ENCODE measurements at regions not wholly inside any gene's neighbourhood (a gene's known extent, or its start where the extent isn't known, plus 50 kb on each side); places are given as distances from the start of the nearest gene placed in this dataset.

- no peak overlapping the region for H3K4me3 ChIP-seq (ENCODE audit: low read depth, low read length)
- DNase-seq (ENCODE audit: extremely low spot score) = no peak
- no peaks in the 10 kb centered on the region for H3K36me3 ChIP-seq (ENCODE audit: insufficient read depth)
- H3K4me1 ChIP-seq (ENCODE audit: insufficient read depth) = no peaks in the 10 kb centered on the region
- H3K27ac ChIP-seq (ENCODE audit: low read depth) = no peak overlapping the region
- 92% methylated on average over 4 of the region's 4 CpGs for WGBS
Measured at GRCh38 chr3:174417573-174417972, 441.6 kb upstream of the NAALADL2 start.

- Histone ChIP-seq H3K36me3 (ENCODE audit: insufficient read depth) (no peaks in the 10 kb centered on the region), H3K27ac (ENCODE audit: low read depth) (no peak overlapping the region), H3K4me1 (ENCODE audit: insufficient read depth) (no peaks in the 10 kb centered on the region), H3K4me3 (ENCODE audit: low read depth, low read length) (no peak overlapping the region)
- no peak for DNase-seq (ENCODE audit: extremely low spot score)
- WGBS = 90% methylated on average over 1 of the region's 1 CpG
Measured at GRCh38 chr3:174419216-174419615, 439.9 kb upstream of the NAALADL2 start.

GRCh38 chr3:174423936-174424335, 435.2 kb upstream of the NAALADL2 start:
- Histone ChIP-seq H3K36me3 (ENCODE audit: insufficient read depth) (no peaks in the 10 kb centered on the region), H3K4me1 (ENCODE audit: insufficient read depth) (no peaks in the 10 kb centered on the region), H3K4me3 (ENCODE audit: low read depth, low read length) (no peak overlapping the region), H3K27ac (ENCODE audit: low read depth) (no peak overlapping the region)
- DNase-seq (ENCODE audit: extremely low spot score) = no peak
- WGBS = 85% methylated on average over 2 of the region's 2 CpGs

- no peaks in the 10 kb centered on the region for H3K4me1 ChIP-seq (ENCODE audit: insufficient read depth)
- H3K27ac ChIP-seq (ENCODE audit: low read depth) = no peak overlapping the region
- H3K36me3 ChIP-seq (ENCODE audit: insufficient read depth) = no peaks in the 10 kb centered on the region
- no peak for DNase-seq (ENCODE audit: extremely low spot score)
- H3K4me3 ChIP-seq (ENCODE audit: low read depth, low read length) = no peak overlapping the region
- 98% methylated on average over 1 of the region's 1 CpG for WGBS
Measured at GRCh38 chr3:174424656-174425055, 434.5 kb upstream of the NAALADL2 start.

- H3K36me3 ChIP-seq (ENCODE audit: insufficient read depth) = no peaks in the 10 kb centered on the region
- WGBS = 90% methylated on average over 3 of the region's 3 CpGs
- no peak for DNase-seq (ENCODE audit: extremely low spot score)
- H3K4me3 ChIP-seq (ENCODE audit: low read depth, low read length) = no peak overlapping the region
- H3K4me1 ChIP-seq (ENCODE audit: insufficient read depth) = no peaks in the 10 kb centered on the region
- H3K27ac ChIP-seq (ENCODE audit: low read depth) = no peak overlapping the region
Measured at GRCh38 chr3:174425422-174425821, 433.7 kb upstream of the NAALADL2 start.

GRCh38 chr3:174430986-174431385, 428.1 kb upstream of the NAALADL2 start:
- Histone ChIP-seq H3K4me1 (ENCODE audit: insufficient read depth) (no peaks in the 10 kb centered on the region), H3K36me3 (ENCODE audit: insufficient read depth) (no peaks in the 10 kb centered on the region), H3K27ac (ENCODE audit: low read depth) (no peak overlapping the region), H3K4me3 (ENCODE audit: low read depth, low read length) (no peak overlapping the region)
- no peak for DNase-seq (ENCODE audit: extremely low spot score)
- WGBS = 66% methylated on average over 2 of the region's 2 CpGs

GRCh38 chr3:174431717-174432116, 427.4 kb upstream of the NAALADL2 start:
- no peaks in the 10 kb centered on the region for H3K36me3 ChIP-seq (ENCODE audit: insufficient read depth)
- H3K27ac ChIP-seq (ENCODE audit: low read depth) = no peak overlapping the region
- DNase-seq (ENCODE audit: extremely low spot score) = no peak
- H3K4me3 ChIP-seq (ENCODE audit: low read depth, low read length) = no peak overlapping the region
- no peaks in the 10 kb centered on the region for H3K4me1 ChIP-seq (ENCODE audit: insufficient read depth)
- WGBS = 80% methylated on average over 2 of the region's 2 CpGs

GRCh38 chr3:174436367-174436766, 422.8 kb upstream of the NAALADL2 start:
- no peaks in the 10 kb centered on the region for H3K36me3 ChIP-seq (ENCODE audit: insufficient read depth)
- DNase-seq (ENCODE audit: extremely low spot score) = peak; percentile 33
- no peak overlapping the region for H3K27ac ChIP-seq (ENCODE audit: low read depth)
- 6% methylated on average over 1 of the region's 1 CpG for WGBS
- no peak overlapping the region for H3K4me3 ChIP-seq (ENCODE audit: low read depth, low read length)
- no peaks in the 10 kb centered on the region for H3K4me1 ChIP-seq (ENCODE audit: insufficient read depth)

GRCh38 chr3:174438501-174439145, 420.5 kb upstream of the NAALADL2 start:
- WGBS = 45% methylated on average over 5 of the region's 5 CpGs
- DNase-seq (ENCODE audit: extremely low spot score) = no peak
- Histone ChIP-seq H3K27ac (ENCODE audit: low read depth) (peak overlapping the region; percentile 77), H3K4me3 (ENCODE audit: low read depth, low read length) (no peak overlapping the region), H3K36me3 (ENCODE audit: insufficient read depth) (no peaks in the 10 kb centered on the region), H3K4me1 (ENCODE audit: insufficient read depth) (no peaks in the 10 kb centered on the region)

GRCh38 chr3:174439331-174440252, 419.5 kb upstream of the NAALADL2 start:
- peak; percentile 73 for DNase-seq (ENCODE audit: extremely low spot score)
- WGBS = 15% methylated on average over 12 of the region's 12 CpGs
- no peaks in the 10 kb centered on the region for H3K4me1 ChIP-seq (ENCODE audit: insufficient read depth)
- peak overlapping the region; percentile 87 for H3K27ac ChIP-seq (ENCODE audit: low read depth)
- H3K4me3 ChIP-seq (ENCODE audit: low read depth, low read length) = peak overlapping the region; percentile 84
- no peaks in the 10 kb centered on the region for H3K36me3 ChIP-seq (ENCODE audit: insufficient read depth)

- DNase-seq (ENCODE audit: extremely low spot score) = no peak
- 2% methylated on average over 8 of the region's 8 CpGs for WGBS
- H3K27ac ChIP-seq (ENCODE audit: low read depth) = peak overlapping the region; percentile 87
- H3K36me3 ChIP-seq (ENCODE audit: insufficient read depth) = no peaks in the 10 kb centered on the region
- peak overlapping the region; percentile 84 for H3K4me3 ChIP-seq (ENCODE audit: low read depth, low read length)
- H3K4me1 ChIP-seq (ENCODE audit: insufficient read depth) = no peaks in the 10 kb centered on the region
Measured at GRCh38 chr3:174440253-174440701, 418.9 kb upstream of the NAALADL2 start.

GRCh38 chr3:174440741-174441587, 418.2 kb upstream of the NAALADL2 start:
- under 1% methylated on average over 107 of the region's 107 CpGs for WGBS
- Histone ChIP-seq H3K27ac (ENCODE audit: low read depth) (peak overlapping the region; percentile 96), H3K36me3 (ENCODE audit: insufficient read depth) (no peaks in the 10 kb centered on the region), H3K4me1 (ENCODE audit: insufficient read depth) (no peaks in the 10 kb centered on the region), H3K4me3 (ENCODE audit: low read depth, low read length) (peak overlapping the region; percentile 84)
- DNase-seq (ENCODE audit: extremely low spot score) = peak; percentile 77

GRCh38 chr3:174441588-174442301, 417.4 kb upstream of the NAALADL2 start:
- Histone ChIP-seq H3K4me3 (ENCODE audit: low read depth, low read length) (peak overlapping the region; percentile 84), H3K36me3 (ENCODE audit: insufficient read depth) (no peaks in the 10 kb centered on the region), H3K4me1 (ENCODE audit: insufficient read depth) (no peaks in the 10 kb centered on the region), H3K27ac (ENCODE audit: low read depth) (peak overlapping the region; percentile 96)
- 5% methylated on average over 11 of the region's 11 CpGs for WGBS
- DNase-seq (ENCODE audit: extremely low spot score) = peak; percentile 55

All from urinary bladder (tissue), 3 donors.